Superior temporal gyrus (tissue), 1 donor: ENCODE measurements at regions not wholly inside any gene's neighbourhood (a gene's known extent, or its start where the extent isn't known, plus 50 kb on each side); places are given as distances from the start of the nearest gene placed in this dataset.
A peak's percentile ranks its signal among the peaks of the same experiment; 100 is the strongest.
"Not testable (repeated sequence)": the region's sequence is repeated elsewhere in the genome, so short reads cannot be mapped to it uniquely, and the experiment has no call there.

Experiments used
- DNase-seq: peaks from one replicate; pipeline ENCODE4 v3.0.0-alpha.2; 2016; ENCODE audit errors: extremely low spot score

DNA sequence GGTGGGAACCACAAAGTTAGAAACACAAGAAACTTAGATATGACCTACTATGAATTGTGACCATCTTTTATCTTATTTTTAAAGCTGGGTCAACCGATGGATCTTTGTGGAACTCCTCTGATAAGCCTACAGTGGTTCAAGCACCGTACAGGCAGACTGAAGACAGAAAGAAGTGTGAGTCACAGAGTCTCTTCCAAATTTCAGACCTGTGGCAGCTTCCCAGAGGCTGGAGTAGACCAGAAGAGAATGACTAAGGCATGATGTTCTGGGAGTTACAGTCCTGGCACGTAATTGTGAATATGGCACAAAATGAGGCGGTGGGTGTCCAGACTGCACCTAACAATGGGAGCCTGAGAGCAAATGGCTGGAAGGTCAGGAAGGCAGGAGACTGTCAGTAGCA is 70.0 kb downstream of the LMO4 start:
- no peak for DNase-seq

- DNase-seq, result no peak
These were observed 70.6 kb downstream of the LMO4 start for GRCh38 chr1:87399264-87399663.

GRCh38 chr1:87399701-87400100 is 71.0 kb downstream of the LMO4 start:
- no peak for DNase-seq

- DNase-seq, result no peak
These were observed 72.1 kb downstream of the LMO4 start for GRCh38 chr1:87400813-87401212.

DNA sequence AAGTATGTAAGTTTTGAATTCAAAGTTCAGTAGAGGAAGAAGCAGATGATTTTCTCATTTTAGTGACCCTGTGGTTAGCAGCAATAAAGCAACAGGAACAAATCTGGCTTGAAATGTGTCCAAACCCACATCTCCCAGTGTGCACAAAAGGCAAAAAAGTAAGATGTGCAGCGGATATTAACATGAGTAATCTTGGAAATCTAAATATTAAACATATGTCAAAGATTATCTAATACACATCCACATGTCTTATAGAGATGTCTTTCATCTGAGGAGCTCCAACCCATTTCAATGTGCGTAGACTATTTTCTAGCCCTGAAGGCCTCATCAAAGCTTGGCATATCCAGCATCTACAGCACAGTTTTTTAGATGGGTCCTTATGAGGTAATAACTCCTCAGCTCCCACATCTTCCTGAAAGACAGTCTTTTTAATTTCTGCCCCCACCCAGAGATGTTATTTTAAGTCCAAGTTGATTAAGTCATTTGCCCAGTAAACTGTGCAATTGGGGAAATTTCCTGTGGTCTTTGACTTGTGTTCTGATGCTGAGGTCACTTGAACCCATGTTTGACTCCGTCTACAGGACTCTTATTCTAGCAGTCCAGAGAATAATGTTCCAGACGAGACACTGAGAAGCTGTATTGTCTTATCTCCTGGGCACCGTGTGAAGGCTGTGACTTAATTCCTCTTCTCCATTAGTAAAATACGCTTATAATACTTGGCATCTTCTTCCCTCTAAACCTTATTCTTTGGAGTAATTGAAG is 73.7 kb downstream of the LMO4 start:
- no peak for DNase-seq

DNA sequence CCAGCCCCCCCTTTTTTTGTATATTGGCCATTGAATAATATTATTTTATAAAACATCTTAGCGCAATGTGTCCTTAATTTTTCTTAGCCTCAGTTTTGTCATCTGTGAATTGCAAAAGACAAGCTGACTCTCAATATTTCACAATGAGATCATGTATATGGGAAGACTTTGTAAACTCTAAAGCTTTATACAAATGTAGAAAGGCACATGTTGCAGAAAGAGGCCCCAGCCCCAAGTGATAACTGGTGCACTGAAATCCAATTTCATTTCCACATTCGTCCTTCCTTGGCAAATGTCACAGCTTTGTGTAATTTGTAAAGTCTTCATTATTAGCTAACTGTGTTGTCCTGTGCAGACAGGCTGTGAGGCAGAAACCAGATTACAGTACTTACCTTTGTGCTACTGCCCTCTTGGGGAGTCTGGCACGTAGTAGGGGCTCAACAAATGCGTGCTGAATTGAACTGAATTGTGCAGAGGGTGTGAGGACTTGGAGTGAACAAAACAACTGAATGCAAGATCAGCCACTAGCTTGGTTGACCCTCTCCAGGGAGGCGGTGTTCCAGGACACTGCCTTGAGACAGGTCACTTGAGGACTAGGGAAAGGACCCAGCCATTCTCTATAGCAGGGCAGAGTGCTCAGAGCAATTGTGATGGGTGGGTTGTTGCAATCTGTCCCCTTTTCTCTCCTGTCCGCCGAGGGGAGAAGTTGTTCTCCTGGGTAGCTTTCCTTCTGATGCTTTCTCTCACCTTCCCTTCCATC is 74.6 kb downstream of the LMO4 start:
- DNase-seq, result no peak

DNA sequence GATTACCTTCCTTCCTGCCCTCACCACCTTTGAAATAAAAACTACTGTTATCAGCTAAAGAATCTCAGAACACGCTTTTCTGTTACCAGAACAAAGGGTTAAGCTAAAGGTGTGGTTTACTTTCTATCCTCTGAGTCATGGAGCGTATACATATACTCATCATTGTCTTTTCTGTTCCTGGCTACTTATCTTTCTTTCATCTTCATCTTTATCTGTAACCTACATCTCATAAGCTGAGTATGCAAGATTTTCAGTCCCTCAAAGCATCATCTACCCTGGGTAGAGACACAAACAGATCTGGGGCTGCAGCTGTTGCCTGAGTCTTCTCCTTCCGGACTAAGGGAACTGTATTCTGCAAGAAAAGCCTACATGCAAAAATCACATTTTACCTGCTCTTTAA is 75.6 kb downstream of the LMO4 start:
- no peak for DNase-seq

- no peak for DNase-seq
These were observed 80.1 kb downstream of the LMO4 start for GRCh38 chr1:87408665-87409248.

- DNase-seq, result peak; percentile 97
These were observed 82.2 kb downstream of the LMO4 start for GRCh38 chr1:87410776-87411480.

- not testable (repeated sequence) for DNase-seq
These were observed 85.2 kb downstream of the LMO4 start for GRCh38 chr1:87413846-87414245.

- DNase-seq, result no peak
These were observed 89.4 kb downstream of the LMO4 start for GRCh38 chr1:87418048-87418447.

GRCh38 chr1:87421809-87422208 is 93.1 kb downstream of the LMO4 start:
- no peak for DNase-seq

GRCh38 chr1:87424541-87424940 is 95.9 kb downstream of the LMO4 start:
- DNase-seq, result no peak

DNA sequence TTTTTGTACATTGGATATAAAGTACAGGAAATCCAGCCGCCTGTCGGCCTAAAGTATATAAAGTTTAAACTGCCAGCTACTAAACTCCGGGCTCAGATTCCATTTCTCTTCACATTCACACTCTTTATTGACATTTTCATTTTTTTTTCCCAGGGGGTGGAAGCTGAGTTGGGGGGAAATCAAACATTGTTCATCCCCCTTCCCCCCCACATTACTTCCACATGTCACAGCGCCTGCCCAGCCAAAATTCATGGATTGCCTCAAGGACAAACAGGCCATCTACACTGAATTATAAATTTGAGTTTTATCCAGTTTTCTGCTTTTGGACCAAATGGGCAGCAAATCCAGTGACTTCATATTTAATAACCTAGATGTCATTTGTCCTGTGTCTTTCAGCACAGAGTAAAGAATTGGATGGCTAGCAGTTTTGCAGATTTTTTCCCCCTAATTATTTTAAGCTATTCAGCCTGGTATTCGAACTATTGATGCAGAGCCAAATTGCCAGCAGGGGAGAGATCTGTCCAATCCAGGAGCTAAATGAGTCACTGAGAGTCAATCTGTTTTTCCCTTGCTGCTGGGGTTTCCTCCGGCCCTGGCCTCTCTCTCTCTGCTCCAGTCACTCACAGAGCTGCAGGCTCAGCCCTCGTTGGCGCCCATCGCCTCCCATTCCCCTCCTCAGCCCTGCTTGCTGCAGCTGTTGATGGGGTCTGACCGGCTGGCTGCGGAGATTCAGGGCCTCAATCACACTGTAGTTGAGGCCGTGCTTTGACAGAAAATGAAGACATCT is 98.0 kb downstream of the LMO4 start:
- DNase-seq, result no peak

DNA sequence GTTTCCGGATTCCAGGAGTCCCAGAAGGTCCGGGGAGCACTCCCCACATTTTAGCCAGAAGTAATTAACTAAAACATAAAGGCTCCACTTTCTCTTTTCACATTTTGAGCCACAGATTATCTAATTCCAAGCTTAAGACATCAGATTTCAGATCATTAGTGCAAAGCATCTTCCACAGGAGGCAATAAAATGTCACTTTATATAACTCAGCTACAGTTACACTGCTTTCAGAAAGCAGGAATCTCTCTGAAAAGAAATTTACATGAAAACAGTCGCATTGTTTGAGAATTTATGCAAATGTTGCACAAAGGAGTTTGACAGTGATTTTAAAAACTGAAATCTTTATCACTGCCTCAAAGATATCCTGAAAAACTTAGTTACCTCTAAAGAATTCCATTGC is 99.7 kb downstream of the LMO4 start:
- no peak for DNase-seq

- no peak for DNase-seq
These were observed 100.2 kb downstream of the LMO4 start for GRCh38 chr1:87428883-87429282.

GRCh38 chr1:87432685-87433084 is 104.0 kb downstream of the LMO4 start:
- DNase-seq, result no peak

DNA sequence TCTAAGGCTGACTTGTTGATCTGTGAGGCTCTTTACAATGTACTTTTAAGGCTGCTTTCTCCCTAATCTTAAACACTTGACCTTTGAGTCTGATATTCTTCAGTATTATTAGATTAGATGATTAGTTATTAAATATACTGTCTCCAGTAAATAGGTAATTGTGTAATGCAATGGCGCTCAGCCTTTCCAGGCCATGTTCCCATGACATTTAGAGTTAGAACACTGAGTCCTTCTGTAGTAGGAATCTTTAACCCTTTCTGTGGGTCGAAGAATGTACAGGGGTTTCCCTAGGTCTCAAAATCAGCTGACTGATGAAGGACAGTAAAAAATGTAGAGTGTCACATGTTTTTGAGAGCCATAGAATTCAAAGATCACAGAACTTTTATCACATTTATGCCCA is 104.4 kb downstream of the LMO4 start:
- DNase-seq, result not testable (repeated sequence)

GRCh38 chr1:87435484-87435883 is 106.8 kb downstream of the LMO4 start:
- DNase-seq, result no peak

DNA sequence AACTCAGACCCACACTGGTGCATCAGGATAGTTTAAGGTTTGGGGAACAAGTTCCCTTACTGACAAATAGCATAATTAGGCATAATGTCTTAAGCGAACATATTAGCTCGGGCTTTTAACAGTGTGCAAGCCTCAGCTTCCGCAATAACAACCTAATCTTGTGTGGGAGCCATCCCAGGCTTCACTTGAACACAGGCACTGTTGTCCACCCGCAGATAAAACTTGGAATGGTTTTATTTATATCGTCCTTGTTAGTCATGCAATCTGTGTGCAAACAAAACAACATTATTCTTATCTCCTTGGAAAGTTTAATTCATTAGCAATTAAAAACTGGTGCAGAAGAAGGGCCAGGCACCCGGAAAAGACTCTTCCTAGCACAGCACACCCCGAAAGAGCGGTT is 107.4 kb downstream of the LMO4 start:
- DNase-seq, result not testable (repeated sequence)

DNA sequence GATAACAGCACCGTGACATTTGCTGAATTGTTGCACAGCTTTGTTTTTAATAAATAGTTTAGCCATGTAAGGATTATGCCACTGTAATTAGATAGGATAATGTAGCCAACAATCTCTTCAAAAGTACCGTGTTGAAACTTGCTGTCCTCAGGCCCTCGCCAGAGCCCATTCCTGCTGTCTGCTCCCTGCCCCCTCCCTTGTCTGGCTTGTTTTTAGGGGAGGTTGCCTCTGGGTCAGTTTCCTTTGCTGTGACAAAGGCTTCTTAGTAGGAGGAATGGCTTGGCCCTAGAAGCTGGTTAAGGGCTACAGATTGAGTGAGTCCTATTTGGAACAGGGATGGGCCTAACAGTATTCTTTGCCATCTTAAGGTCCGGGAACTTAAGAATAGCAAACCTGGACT is 107.9 kb downstream of the LMO4 start:
- no peak for DNase-seq
